Hepatocyte (in vitro differentiated cells): ENCODE measurements at regions not wholly inside any gene's neighbourhood (a gene's known extent, or its start where the extent isn't known, plus 50 kb on each side); places are given as distances from the start of the nearest gene placed in this dataset.

Experiments
- EZH2 ChIP-seq: fragments of 200-600 bp; sonication (generic); IDR thresholded peaks from 2 replicates; pipeline ENCODE4 v1.6.1; 2016; ENCODE audit warnings: antibody characterized with exemption, mild to moderate bottlenecking, borderline replicate concordance
- TF ChIP-seq, protein P1 (sequence below): fragments of 200-600 bp; sonication (generic); IDR thresholded peaks from 2 replicates; pipeline ENCODE4 v1.5.1; 2016; ENCODE audit warnings: antibody characterized with exemption, mild to moderate bottlenecking; ENCODE audit not compliant: poor library complexity

DNA sequence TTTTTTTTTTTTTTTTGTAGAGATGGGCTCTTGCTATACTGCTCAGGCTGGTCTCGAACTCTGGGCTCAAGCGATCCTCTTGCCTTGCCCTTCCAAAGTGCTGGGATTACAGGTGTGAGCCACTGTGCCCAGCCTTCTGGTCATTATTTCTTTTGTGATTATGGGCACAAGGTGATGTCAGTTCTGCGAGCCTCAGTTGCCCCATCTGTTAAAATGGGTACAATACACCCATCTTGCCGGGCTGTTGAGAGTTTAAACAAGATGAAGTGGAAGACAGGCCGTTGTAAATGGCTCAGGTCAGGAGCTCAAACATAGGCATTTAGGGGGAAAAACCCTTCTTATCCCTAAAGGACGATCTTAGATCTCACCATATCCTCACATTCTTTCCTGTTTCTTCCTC, 53.7 kb upstream of the WNT4 start:
- TF ChIP-seq, protein P1, sequence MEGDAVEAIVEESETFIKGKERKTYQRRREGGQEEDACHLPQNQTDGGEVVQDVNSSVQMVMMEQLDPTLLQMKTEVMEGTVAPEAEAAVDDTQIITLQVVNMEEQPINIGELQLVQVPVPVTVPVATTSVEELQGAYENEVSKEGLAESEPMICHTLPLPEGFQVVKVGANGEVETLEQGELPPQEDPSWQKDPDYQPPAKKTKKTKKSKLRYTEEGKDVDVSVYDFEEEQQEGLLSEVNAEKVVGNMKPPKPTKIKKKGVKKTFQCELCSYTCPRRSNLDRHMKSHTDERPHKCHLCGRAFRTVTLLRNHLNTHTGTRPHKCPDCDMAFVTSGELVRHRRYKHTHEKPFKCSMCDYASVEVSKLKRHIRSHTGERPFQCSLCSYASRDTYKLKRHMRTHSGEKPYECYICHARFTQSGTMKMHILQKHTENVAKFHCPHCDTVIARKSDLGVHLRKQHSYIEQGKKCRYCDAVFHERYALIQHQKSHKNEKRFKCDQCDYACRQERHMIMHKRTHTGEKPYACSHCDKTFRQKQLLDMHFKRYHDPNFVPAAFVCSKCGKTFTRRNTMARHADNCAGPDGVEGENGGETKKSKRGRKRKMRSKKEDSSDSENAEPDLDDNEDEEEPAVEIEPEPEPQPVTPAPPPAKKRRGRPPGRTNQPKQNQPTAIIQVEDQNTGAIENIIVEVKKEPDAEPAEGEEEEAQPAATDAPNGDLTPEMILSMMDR: no peak
- TF ChIP-seq EZH2: no peak
